ENCODE measurements at regions not wholly inside any gene's neighbourhood (a gene's known extent, or its start where the extent isn't known, plus 50 kb on each side); places are given as distances from the start of the nearest gene placed in this dataset.
"Not testable (repeated sequence)": the region's sequence is repeated elsewhere in the genome, so short reads cannot be mapped to it uniquely, and the experiment has no call there.

DNA sequence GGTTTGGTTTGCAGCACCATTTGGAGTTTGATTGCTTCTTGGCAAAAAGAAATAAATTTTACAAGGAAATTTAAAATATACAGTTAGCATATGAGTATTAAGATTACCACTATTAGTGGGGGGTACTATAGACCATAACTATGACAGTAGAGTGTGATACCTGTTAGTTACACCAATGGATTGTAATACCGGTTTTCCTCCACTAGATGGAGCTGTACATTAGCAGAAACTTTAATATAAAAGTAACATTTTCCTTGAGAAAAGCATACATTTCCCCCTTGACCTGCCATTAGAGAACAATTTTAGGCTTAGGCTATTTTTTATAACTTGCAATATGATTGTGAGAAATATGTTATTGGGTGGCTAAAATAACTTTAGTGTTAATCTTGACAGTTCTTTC, 163.9 kb upstream of the TGIF2LX start:
- H3K79me1 ChIP-seq (ENCODE audit: low read depth in 1 of 2, low read length in 2 of 2); H3K27ac ChIP-seq (ENCODE audit: insufficient read depth, low read length); H2AFZ ChIP-seq (replicated peaks; ENCODE audit: low read length, poor library complexity); H3K14ac ChIP-seq (replicated peaks; ENCODE audit: low read depth, low read length); H4K91ac ChIP-seq (ENCODE audit: insufficient read depth, low read depth, low read length); BruUV-seq (replicated peaks); intact Hi-C loops (cut with micrococcal nuclease); POLR2A ChIA-PET (ENCODE audit: unreplicated experiment); H3K4me2 ChIP-seq (ENCODE audit: low read depth, low read length); H3K4me1 ChIP-seq (ENCODE audit: control insufficient read depth, insufficient read depth, low read length); H2BK15ac ChIP-seq (ENCODE audit: low read depth, low read length); H4K20me1 ChIP-seq (ENCODE audit: insufficient read depth, low read length); H3K4ac ChIP-seq (ENCODE audit: low read depth, low read length); ATAC-seq (ENCODE audit: low read depth); CTCF ChIA-PET; H3K56ac ChIP-seq (ENCODE audit: extremely low read depth, insufficient read depth, low read length); H2BK5ac ChIP-seq (ENCODE audit: low read depth, low read length, poor library complexity, severe bottlenecking); H3K23ac ChIP-seq (ENCODE audit: low read depth, low read length); H3K27me3 ChIP-seq (ENCODE audit: control insufficient read depth, insufficient read depth, low read length); H3K4me3 ChIP-seq (ENCODE audit: insufficient read depth, low read depth, low read length); H3K36me3 ChIP-seq (ENCODE audit: control insufficient read depth, insufficient read depth, low read length); H4K8ac ChIP-seq (ENCODE audit: low read depth in 2 of 2, low read length in 2 of 2); dilution Hi-C loops (cut with HindIII; ENCODE audit: low sequenced_read_pairs, unreplicated experiment); in situ Hi-C loops (cut with MboI; ENCODE audit: low sequenced_read_pairs); H3K18ac ChIP-seq (ENCODE audit: low read depth, low read length); H4K5ac ChIP-seq (ENCODE audit: low read depth, low read length); H2BK120ac ChIP-seq (ENCODE audit: low read depth, low read length); H3K9ac ChIP-seq (ENCODE audit: low read depth, low read length); H3K9me1 ChIP-seq (ENCODE audit: insufficient read depth, low read length); H3K9me3 ChIP-seq (ENCODE audit: control insufficient read depth, insufficient read depth, low read length); H2AK5ac ChIP-seq (ENCODE audit: low read depth, low read length); H2AK9ac ChIP-seq (replicated peaks; ENCODE audit: low read depth, low read length, poor library complexity); H2BK20ac ChIP-seq (ENCODE audit: low read depth, low read length): not testable (repeated sequence)
- TF ChIP-seq RAD21 (IDR thresholded peaks at IDR 0.05; ENCODE audit: low read length) = peak; percentile 18; the same call in 1 of the 2 replicates
- TF ChIP-seq, protein P1, sequence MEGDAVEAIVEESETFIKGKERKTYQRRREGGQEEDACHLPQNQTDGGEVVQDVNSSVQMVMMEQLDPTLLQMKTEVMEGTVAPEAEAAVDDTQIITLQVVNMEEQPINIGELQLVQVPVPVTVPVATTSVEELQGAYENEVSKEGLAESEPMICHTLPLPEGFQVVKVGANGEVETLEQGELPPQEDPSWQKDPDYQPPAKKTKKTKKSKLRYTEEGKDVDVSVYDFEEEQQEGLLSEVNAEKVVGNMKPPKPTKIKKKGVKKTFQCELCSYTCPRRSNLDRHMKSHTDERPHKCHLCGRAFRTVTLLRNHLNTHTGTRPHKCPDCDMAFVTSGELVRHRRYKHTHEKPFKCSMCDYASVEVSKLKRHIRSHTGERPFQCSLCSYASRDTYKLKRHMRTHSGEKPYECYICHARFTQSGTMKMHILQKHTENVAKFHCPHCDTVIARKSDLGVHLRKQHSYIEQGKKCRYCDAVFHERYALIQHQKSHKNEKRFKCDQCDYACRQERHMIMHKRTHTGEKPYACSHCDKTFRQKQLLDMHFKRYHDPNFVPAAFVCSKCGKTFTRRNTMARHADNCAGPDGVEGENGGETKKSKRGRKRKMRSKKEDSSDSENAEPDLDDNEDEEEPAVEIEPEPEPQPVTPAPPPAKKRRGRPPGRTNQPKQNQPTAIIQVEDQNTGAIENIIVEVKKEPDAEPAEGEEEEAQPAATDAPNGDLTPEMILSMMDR (conservative IDR thresholded peaks at IDR 0.05; ENCODE audit: low read depth, low read length) = peak; percentile 37; the same call in 1 of the 2 replicates
- DNase-seq = peak; percentile 0
- WGBS, 2 experiments (ENCODE audit: extremely low coverage in 2 of 2, insufficient read length in 1 of 2) = no CpG with 5 or more reads among the region's 1 CpG

DNA sequence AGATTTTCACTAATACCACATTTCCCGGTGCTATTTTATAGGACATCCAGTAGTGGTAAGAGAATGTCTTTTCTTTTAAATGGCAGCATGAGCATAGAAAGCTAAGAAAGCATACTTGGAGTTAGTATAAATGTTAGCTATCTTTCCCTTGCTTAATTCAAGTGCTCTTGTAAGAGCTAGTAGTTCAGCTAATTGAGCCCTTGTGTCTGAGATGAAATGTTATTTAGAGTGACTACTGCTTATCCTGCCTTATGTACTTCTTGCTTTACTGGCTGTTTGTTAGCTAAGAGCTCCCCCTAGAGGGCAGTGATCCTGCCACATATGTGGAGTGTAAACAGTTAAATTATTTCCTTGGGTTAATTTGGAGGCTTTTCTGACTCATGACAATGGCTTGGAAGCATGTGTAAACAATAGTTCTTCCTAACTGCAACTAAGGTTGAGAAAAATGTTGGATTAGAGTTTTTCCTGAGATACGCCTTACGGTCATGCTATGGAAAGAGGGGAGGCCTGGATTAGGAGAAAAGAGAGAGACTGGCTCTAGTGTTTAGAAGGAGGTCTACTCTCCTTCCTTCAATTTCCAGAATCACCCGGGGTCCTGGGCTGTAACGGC, 162.5 kb upstream of the TGIF2LX start:
- H3K27me3 ChIP-seq (ENCODE audit: control insufficient read depth, insufficient read depth, low read length); H2AK9ac ChIP-seq (replicated peaks; ENCODE audit: low read depth, low read length, poor library complexity); H3K4me1 ChIP-seq (ENCODE audit: control insufficient read depth, insufficient read depth, low read length); H3K4ac ChIP-seq (ENCODE audit: low read depth, low read length); H3K56ac ChIP-seq (ENCODE audit: extremely low read depth, insufficient read depth, low read length); H2BK120ac ChIP-seq (ENCODE audit: low read depth, low read length); H3K9me3 ChIP-seq (ENCODE audit: control insufficient read depth, insufficient read depth, low read length); H3K4me2 ChIP-seq (ENCODE audit: low read depth, low read length); H3K27ac ChIP-seq (ENCODE audit: insufficient read depth, low read length); H3K14ac ChIP-seq (replicated peaks; ENCODE audit: low read depth, low read length); H2BK15ac ChIP-seq (ENCODE audit: low read depth, low read length); H4K5ac ChIP-seq (ENCODE audit: low read depth, low read length); H3K9me1 ChIP-seq (ENCODE audit: insufficient read depth, low read length); H4K91ac ChIP-seq (ENCODE audit: insufficient read depth, low read depth, low read length); H2AFZ ChIP-seq (replicated peaks; ENCODE audit: low read length, poor library complexity); H3K4me3 ChIP-seq (ENCODE audit: insufficient read depth, low read depth, low read length); H3K79me1 ChIP-seq (ENCODE audit: low read depth in 1 of 2, low read length in 2 of 2); H2BK5ac ChIP-seq (ENCODE audit: low read depth, low read length, poor library complexity, severe bottlenecking); ATAC-seq (ENCODE audit: low read depth); H3K9ac ChIP-seq (ENCODE audit: low read depth, low read length); intact Hi-C loops (cut with micrococcal nuclease); H3K18ac ChIP-seq (ENCODE audit: low read depth, low read length); H3K23ac ChIP-seq (ENCODE audit: low read depth, low read length); H4K20me1 ChIP-seq (ENCODE audit: insufficient read depth, low read length); H2AK5ac ChIP-seq (ENCODE audit: low read depth, low read length); DNase-seq; H3K36me3 ChIP-seq (ENCODE audit: control insufficient read depth, insufficient read depth, low read length); in situ Hi-C loops (cut with MboI; ENCODE audit: low sequenced_read_pairs); BruUV-seq (replicated peaks); CTCF ChIA-PET; H2BK20ac ChIP-seq (ENCODE audit: low read depth, low read length); POLR2A ChIA-PET (ENCODE audit: unreplicated experiment); H4K8ac ChIP-seq (ENCODE audit: low read depth in 2 of 2, low read length in 2 of 2); dilution Hi-C loops (cut with HindIII; ENCODE audit: low sequenced_read_pairs, unreplicated experiment): not testable (repeated sequence)
- no CpG with 5 or more reads among the region's 5 CpGs for WGBS, 2 experiments (ENCODE audit: extremely low coverage in 2 of 2, insufficient read length in 1 of 2)

Data from IMR-90 (cell line).